BJ (cell line): ENCODE measurements at regions not wholly inside any gene's neighbourhood (a gene's known extent, or its start where the extent isn't known, plus 50 kb on each side); places are given as distances from the start of the nearest gene placed in this dataset.

Experiments used
- CTCF ChIA-PET: fragments of 350-600 bp; formaldehyde crosslinking; extraction: SDS; loops from one replicate; lab custom pipeline; 2021; ENCODE audit warnings: antibody characterized with exemption, inconsistent platforms; lab: Yijun Ruan, JAX
- POLR2A ChIA-PET: fragments of 300-600 bp; sonication (Branson Sonifier 250); formaldehyde crosslinking; extraction: SDS; loops from one replicate; lab custom pipeline; 2021; ENCODE audit warnings: antibody characterized with exemption; lab: Charles Lee
- DNase-seq: peaks from one replicate; pipeline ENCODE4 v3.0.0-alpha.2; 2011; ENCODE audit warnings: low read depth
- H3K27me3 ChIP-seq: 2 replicates; pipeline ENCODE4 v1.6.0; 2011; ENCODE audit warnings: low read length; ENCODE audit not compliant: control insufficient read depth, insufficient read depth
- H3K36me3 ChIP-seq: 2 replicates; pipeline ENCODE4 v1.5.1; 2011; ENCODE audit warnings: low read length; ENCODE audit not compliant: control insufficient read depth, insufficient read depth
- H3K4me3 ChIP-seq: 2 replicates; pipeline ENCODE4 v1.5.1; 2011; ENCODE audit warnings: low read depth, mild to moderate bottlenecking, control low read depth, low read length
- CTCF ChIP-seq: IDR thresholded peaks from 2 replicates; pipeline ENCODE4 v1.5.1; 2011; ENCODE audit warnings: low read depth, mild to moderate bottlenecking, control low read depth, inconsistent platforms, low read length, moderate library complexity; ENCODE audit not compliant: insufficient read depth

GRCh38 chr18:41737218-41737617, 217.8 kb upstream of the PIK3C3 start:
- DNase-seq = no peak
- no peaks in the 10 kb centered on the region for H3K27me3 ChIP-seq
- CTCF ChIA-PET = no interaction called here
- POLR2A ChIA-PET = no interaction called here
- no peaks in the 10 kb centered on the region for H3K36me3 ChIP-seq
- no peak for TF ChIP-seq CTCF
- H3K4me3 ChIP-seq = no peak overlapping the region

DNA sequence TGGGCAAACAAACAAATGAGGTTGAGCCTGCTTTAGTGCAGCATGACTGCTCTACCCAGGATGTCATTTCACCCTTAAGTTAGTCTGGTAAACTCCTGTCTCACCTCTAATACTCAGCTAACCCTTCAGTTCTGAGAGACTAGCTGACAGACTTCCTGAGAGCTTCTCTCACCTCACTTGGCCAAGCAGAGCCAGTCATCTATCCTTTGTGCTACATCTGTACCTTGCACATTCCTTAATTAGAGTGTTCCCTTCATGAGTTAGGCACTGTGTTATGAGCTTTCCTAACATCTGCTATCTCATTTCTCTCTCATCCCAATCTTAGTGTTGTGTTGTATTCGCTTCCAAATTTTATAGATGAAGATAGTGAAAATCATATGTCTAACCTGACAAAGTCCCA, 220.1 kb upstream of the PIK3C3 start:
- no peak overlapping the region for H3K4me3 ChIP-seq
- DNase-seq = no peak
- ChIA-PET CTCF (no interaction called here), POLR2A (no interaction called here)
- no peaks in the 10 kb centered on the region for H3K36me3 ChIP-seq
- no peaks in the 10 kb centered on the region for H3K27me3 ChIP-seq
- TF ChIP-seq CTCF = no peak

- Histone ChIP-seq H3K36me3 (no peaks in the 10 kb centered on the region), H3K4me3 (no peak overlapping the region), H3K27me3 (no peaks in the 10 kb centered on the region)
- TF ChIP-seq CTCF = no peak
- DNase-seq = no peak
- CTCF ChIA-PET = no interaction called here
- POLR2A ChIA-PET = no interaction called here
Measured at GRCh38 chr18:41732356-41732755, 222.7 kb upstream of the PIK3C3 start.

DNA sequence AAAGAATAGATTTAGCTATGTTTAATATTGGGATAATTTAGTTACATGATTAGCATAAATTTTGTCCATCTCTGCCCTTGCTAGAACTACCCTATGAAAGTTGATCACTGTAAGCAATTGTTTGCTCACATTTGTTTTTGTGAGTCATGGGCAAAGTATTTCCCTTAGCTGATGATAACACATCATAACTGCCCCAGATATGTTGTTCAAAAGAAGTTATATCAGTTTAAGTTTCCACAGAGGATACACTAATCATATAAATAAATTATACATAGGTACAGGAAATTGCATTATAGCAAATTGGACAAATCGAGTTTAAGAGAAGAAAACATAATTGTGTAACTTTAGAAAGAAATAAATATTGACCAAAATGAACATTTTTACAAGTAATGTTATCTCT, 223.2 kb upstream of the PIK3C3 start:
- no peak for TF ChIP-seq CTCF
- ChIA-PET POLR2A (no interaction called here), CTCF (no interaction called here)
- H3K4me3 ChIP-seq = no peak overlapping the region
- no peak for DNase-seq
- no peaks in the 10 kb centered on the region for H3K36me3 ChIP-seq
- no peaks in the 10 kb centered on the region for H3K27me3 ChIP-seq

DNA sequence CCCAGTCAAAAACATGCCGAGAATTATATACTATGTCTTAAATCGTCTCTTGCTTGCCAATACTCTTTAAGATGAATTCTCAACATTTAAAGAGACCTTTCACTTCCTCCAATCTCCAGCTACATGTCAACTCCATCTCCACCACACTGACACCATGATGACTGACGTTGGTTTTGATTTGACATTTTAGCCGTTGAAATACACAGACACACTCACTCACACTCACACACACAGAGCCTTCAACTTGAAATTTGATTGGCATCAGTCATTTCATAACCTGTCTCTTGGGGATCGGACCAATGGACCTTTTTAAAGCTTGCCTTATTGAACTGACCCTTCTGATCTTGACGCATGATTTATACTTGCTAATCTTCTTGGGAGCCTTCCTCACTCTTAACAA, 230.8 kb upstream of the PIK3C3 start:
- no peak for TF ChIP-seq CTCF
- DNase-seq = no peak
- Histone ChIP-seq H3K4me3 (no peak overlapping the region), H3K36me3 (no peaks in the 10 kb centered on the region), H3K27me3 (no peaks in the 10 kb centered on the region)
- ChIA-PET CTCF (no interaction called here), POLR2A (no interaction called here)
